ENCODE measurements at regions not wholly inside any gene's neighbourhood (a gene's known extent, or its start where the extent isn't known, plus 50 kb on each side); places are given as distances from the start of the nearest gene placed in this dataset.

GRCh38 chr4:18397681-18398390 lies 376.3 kb upstream of the LCORL start:
- no peak for DNase-seq (ENCODE audit: low read depth in 3 of 3)

GRCh38 chr4:18394656-18395055 lies 373.1 kb upstream of the LCORL start:
- no peak for DNase-seq (ENCODE audit: low read depth in 3 of 3)

GRCh38 chr4:18391354-18391728 lies 369.8 kb upstream of the LCORL start:
- DNase-seq (ENCODE audit: low read depth in 3 of 3), result no peak

GRCh38 chr4:18390655-18391353 lies 369.2 kb upstream of the LCORL start:
- DNase-seq (ENCODE audit: low read depth in 3 of 3), result no peak

GRCh38 chr4:18389115-18389514 lies 367.6 kb upstream of the LCORL start:
- DNase-seq (ENCODE audit: low read depth in 3 of 3), result no peak

GRCh38 chr4:18388039-18388438 lies 366.5 kb upstream of the LCORL start:
- DNase-seq (ENCODE audit: low read depth in 3 of 3), result no peak

- DNase-seq (ENCODE audit: low read depth in 3 of 3), result no peak
Measured at GRCh38 chr4:18381186-18381585, 359.6 kb upstream of the LCORL start.

GRCh38 chr4:18369561-18369960 lies 348.0 kb upstream of the LCORL start:
- DNase-seq (ENCODE audit: low read depth in 3 of 3), result no peak

GRCh38 chr4:18366892-18367291 lies 345.3 kb upstream of the LCORL start:
- DNase-seq (ENCODE audit: low read depth in 3 of 3), result no peak

- DNase-seq (ENCODE audit: low read depth in 3 of 3), result no peak
Measured at GRCh38 chr4:18366136-18366535, 344.6 kb upstream of the LCORL start.

- DNase-seq (ENCODE audit: low read depth in 3 of 3), result no peak
Measured at GRCh38 chr4:18343581-18343980, 322.0 kb upstream of the LCORL start.

- DNase-seq (ENCODE audit: low read depth in 3 of 3), result no peak
Measured at GRCh38 chr4:18342847-18343246, 321.3 kb upstream of the LCORL start.

GRCh38 chr4:18321956-18322530 lies 300.5 kb upstream of the LCORL start:
- DNase-seq (ENCODE audit: low read depth in 3 of 3), result no peak

- DNase-seq (ENCODE audit: low read depth in 3 of 3), result no peak
Measured at GRCh38 chr4:18319431-18319830, 297.9 kb upstream of the LCORL start.

GRCh38 chr4:18318682-18319388 lies 297.3 kb upstream of the LCORL start:
- DNase-seq (ENCODE audit: low read depth in 3 of 3), result no peak

GRCh38 chr4:18314731-18315130 lies 293.2 kb upstream of the LCORL start:
- DNase-seq (ENCODE audit: low read depth in 3 of 3), result no peak

GRCh38 chr4:18297684-18298083 lies 276.1 kb upstream of the LCORL start:
- DNase-seq (ENCODE audit: low read depth in 3 of 3), result no peak

GRCh38 chr4:18296411-18296810 lies 274.9 kb upstream of the LCORL start:
- no peak for DNase-seq (ENCODE audit: low read depth in 3 of 3)

GRCh38 chr4:18294846-18295245 lies 273.3 kb upstream of the LCORL start:
- no peak for DNase-seq (ENCODE audit: low read depth in 3 of 3)

GRCh38 chr4:18294021-18294420 lies 272.5 kb upstream of the LCORL start:
- no peak for DNase-seq (ENCODE audit: low read depth in 3 of 3)

- no peak for DNase-seq (ENCODE audit: low read depth in 3 of 3)
Measured at GRCh38 chr4:18292411-18292810, 270.9 kb upstream of the LCORL start.

GRCh38 chr4:18291981-18292380 lies 270.4 kb upstream of the LCORL start:
- DNase-seq (ENCODE audit: low read depth in 3 of 3), result no peak

GRCh38 chr4:18291256-18291655 lies 269.7 kb upstream of the LCORL start:
- DNase-seq (ENCODE audit: low read depth in 3 of 3), result no peak
